Osteoblast (primary cell): ENCODE measurements at regions not wholly inside any gene's neighbourhood (a gene's known extent, or its start where the extent isn't known, plus 50 kb on each side); places are given as distances from the start of the nearest gene placed in this dataset.
"Not testable (repeated sequence)": the region's sequence is repeated elsewhere in the genome, so short reads cannot be mapped to it uniquely, and the experiment has no call there.

Source experiments
- DNase-seq: peaks from one replicate; pipeline ENCODE4 v3.0.0; 2011; ENCODE audit warnings: low spot score, mixed read lengths; ENCODE audit not compliant: insufficient read length; ENCODE audit errors: missing footprints
- H2AFZ ChIP-seq: 2 replicates; pipeline ENCODE4 v1.6.0; 2011; ENCODE audit warnings: mild to moderate bottlenecking, low read length
- H3K27ac ChIP-seq: 2 replicates; pipeline ENCODE4 v1.5.1; 2011; ENCODE audit warnings: mild to moderate bottlenecking, low read depth, low read length, moderate library complexity
- H3K27me3 ChIP-seq: 2 replicates; pipeline ENCODE4 v1.6.0; 2012; ENCODE audit warnings: mild to moderate bottlenecking, control low read depth, inconsistent platforms, low read length, moderate library complexity; ENCODE audit not compliant: insufficient read depth
- H3K36me3 ChIP-seq: 2 replicates; pipeline ENCODE4 v1.5.1; 2011; ENCODE audit warnings: mild to moderate bottlenecking, low read length, control low read depth, moderate library complexity; ENCODE audit not compliant: insufficient read depth
- H3K4me1 ChIP-seq: 2 replicates; pipeline ENCODE4 v1.5.1; 2011; ENCODE audit warnings: mild to moderate bottlenecking, low read length, control low read depth, moderate library complexity; ENCODE audit not compliant: insufficient read depth
- H3K4me2 ChIP-seq: 2 replicates; pipeline ENCODE4 v1.6.0; 2011; ENCODE audit warnings: mild to moderate bottlenecking, low read length; ENCODE audit not compliant: insufficient read depth
- H3K4me3 ChIP-seq: fragments of 200-600 bp; sonication (generic); 3 replicates; pipeline ENCODE4 v1.5.1; 2012; ENCODE audit warnings: mild to moderate bottlenecking, low read length, inconsistent platforms; ENCODE audit not compliant: insufficient read depth
- H3K79me2 ChIP-seq: 2 replicates; pipeline ENCODE4 v1.6.0; 2012; ENCODE audit warnings: mild to moderate bottlenecking, low read length, control low read depth, inconsistent platforms; ENCODE audit not compliant: insufficient read depth
- H3K9me3 ChIP-seq: 2 replicates; pipeline ENCODE4 v1.5.1; 2011; ENCODE audit warnings: low read depth, low read length, control low read depth
- H4K20me1 ChIP-seq: 2 replicates; pipeline ENCODE4 v1.6.0; 2012; ENCODE audit warnings: mild to moderate bottlenecking, low read length, control low read depth; ENCODE audit not compliant: insufficient read depth
- CTCF ChIP-seq: IDR thresholded peaks from 2 replicates; pipeline ENCODE4 v1.5.1; 2011; ENCODE audit warnings: mild to moderate bottlenecking, low read depth, low read length, moderate library complexity; ENCODE audit errors: extremely low read depth

GRCh38 chr3:127440384-127440783 lies 150.1 kb downstream of the TPRA1 start:
- Histone ChIP-seq H3K9me3 (no peaks in the 10 kb centered on the region), H3K27ac (no peak overlapping the region), H3K79me2 (no peaks in the 10 kb centered on the region), H3K27me3 (peaks cover 5% of the 10 kb centered on the region), H3K4me2 (no peak overlapping the region), H4K20me1 (no peaks in the 10 kb centered on the region), H3K4me3 (no peak overlapping the region), H3K4me1 (no peaks in the 10 kb centered on the region), H3K36me3 (no peaks in the 10 kb centered on the region), H2AFZ (no peak overlapping the region)
- no peak for TF ChIP-seq CTCF
- peak; percentile 18 for DNase-seq

- Histone ChIP-seq H3K36me3 (no peaks in the 10 kb centered on the region), H2AFZ (no peak overlapping the region), H4K20me1 (no peaks in the 10 kb centered on the region), H3K27ac (no peak overlapping the region), H3K4me1 (no peaks in the 10 kb centered on the region), H3K9me3 (no peaks in the 10 kb centered on the region), H3K79me2 (no peaks in the 10 kb centered on the region), H3K4me3 (no peak overlapping the region), H3K4me2 (no peak overlapping the region), H3K27me3 (peaks cover 5% of the 10 kb centered on the region)
- peak; percentile 15 for DNase-seq
- no peak for TF ChIP-seq CTCF
Measured at GRCh38 chr3:127439621-127440020, 150.9 kb downstream of the TPRA1 start.

GRCh38 chr3:127438951-127439350 lies 151.1 kb upstream of the PRR20G start:
- no peak for TF ChIP-seq CTCF
- Histone ChIP-seq H3K4me2 (no peak overlapping the region), H3K4me1 (no peaks in the 10 kb centered on the region), H4K20me1 (no peaks in the 10 kb centered on the region), H3K27me3 (peaks cover 5% of the 10 kb centered on the region), H3K27ac (no peak overlapping the region), H3K4me3 (no peak overlapping the region), H3K79me2 (no peaks in the 10 kb centered on the region), H2AFZ (no peak overlapping the region), H3K36me3 (no peaks in the 10 kb centered on the region), H3K9me3 (no peaks in the 10 kb centered on the region)
- no peak for DNase-seq

- DNase-seq, result no peak
- Histone ChIP-seq H3K36me3 (no peaks in the 10 kb centered on the region), H3K4me2 (no peak overlapping the region), H3K4me3 (no peak overlapping the region), H3K9me3 (no peaks in the 10 kb centered on the region), H3K27ac (no peak overlapping the region), H4K20me1 (no peaks in the 10 kb centered on the region), H3K4me1 (no peaks in the 10 kb centered on the region), H3K27me3 (peaks cover 5% of the 10 kb centered on the region), H3K79me2 (no peaks in the 10 kb centered on the region), H2AFZ (no peak overlapping the region)
- no peak for TF ChIP-seq CTCF
Measured at GRCh38 chr3:127438371-127438770, 150.5 kb upstream of the PRR20G start.

- not testable (repeated sequence) for H3K36me3 ChIP-seq, DNase-seq, H3K4me3 ChIP-seq, H2AFZ ChIP-seq, H4K20me1 ChIP-seq, H3K4me1 ChIP-seq, H3K79me2 ChIP-seq, H3K9me3 ChIP-seq, H3K4me2 ChIP-seq, H3K27ac ChIP-seq
- peaks cover 15% of the 10 kb centered on the region for H3K27me3 ChIP-seq
Measured at GRCh38 chr3:127435299-127435698, 147.5 kb upstream of the PRR20G start.
